ENCODE measurements at regions not wholly inside any gene's neighbourhood (a gene's known extent, or its start where the extent isn't known, plus 50 kb on each side); places are given as distances from the start of the nearest gene placed in this dataset.

- no peak for TF ChIP-seq POLR2AphosphoS5 (IDR thresholded peaks at IDR 0.05; ENCODE audit: low read depth)
- no peak for TF ChIP-seq EZH2phosphoT487 (IDR thresholded peaks at IDR 0.05; ENCODE audit: unreplicated experiment)
- no peak for TF ChIP-seq CTCF (conservative IDR thresholded peaks at IDR 0.05; ENCODE audit: low read depth in 2 of 2)
- no peak for TF ChIP-seq EZH2 (IDR thresholded peaks at IDR 0.05; ENCODE audit: low read depth, unreplicated experiment)
- TF ChIP-seq REST (IDR thresholded peaks at IDR 0.05; ENCODE audit: unreplicated experiment) = no peak
- no peak for TF ChIP-seq NANOG (IDR thresholded peaks at IDR 0.05; ENCODE audit: borderline replicate concordance)
- no peak for TF ChIP-seq JUNB (IDR thresholded peaks at IDR 0.05; ENCODE audit: unreplicated experiment)
- TF ChIP-seq CREB1 (CRISPR knock-in tag; IDR thresholded peaks at IDR 0.05; ENCODE audit: low read depth) = no peak
- TF ChIP-seq ZNF114 (CRISPR knock-in tag; IDR thresholded peaks at IDR 0.05) = no peak
- no peak for TF ChIP-seq STAT1 (IDR thresholded peaks at IDR 0.05; ENCODE audit: unreplicated experiment)
Observed at GRCh38 chr2:42877511-42877910, 85.1 kb upstream of the HAAO start.

Measured in GM23338 (cell line).